Gastroesophageal sphincter (tissue), 4 donors: ENCODE measurements at regions not wholly inside any gene's neighbourhood (a gene's known extent, or its start where the extent isn't known, plus 50 kb on each side); places are given as distances from the start of the nearest gene placed in this dataset.

Source experiments
- ATAC-seq: fragments of 150-250 bp; one replicate; pipeline ENCODE4 v1.9.1; 2016; ENCODE audit warnings: mild to moderate bottlenecking, moderate library complexity
- H3K27ac ChIP-seq, 4 donors: fragments of 200-600 bp; sonication (generic) in 3 of 4; 1 replicate in 3 of 4; 2 replicates in 1 of 4; pipeline ENCODE4 v1.5.1; 2016 to 2019
- H3K27me3 ChIP-seq: fragments of 200-600 bp; sonication (generic); one replicate; pipeline ENCODE4 v1.5.1; 2019
- H3K36me3 ChIP-seq, 2 donors: fragments of 200-600 bp; sonication (generic); one replicate each; pipeline ENCODE4 v1.5.1; 2019; ENCODE audit warnings: control low read depth in 1 of 2
- H3K4me1 ChIP-seq, 3 donors: fragments of 200-600 bp; sonication (generic); 1 replicate in 2 of 3; 2 replicates in 1 of 3; pipeline ENCODE4 v1.5.1; 2016 to 2019; ENCODE audit warnings: control low read depth in 2 of 3
- H3K4me3 ChIP-seq, 2 donors: fragments of 200-600 bp; sonication (generic); one replicate each; pipeline ENCODE4 v1.5.1; 2019; ENCODE audit warnings: mild to moderate bottlenecking in 1 of 2, moderate library complexity in 1 of 2
- H3K9me3 ChIP-seq, 3 donors: fragments of 200-600 bp; sonication (generic); one replicate each; pipeline ENCODE4 v1.5.1; 2017 to 2019; ENCODE audit warnings: control low read depth in 2 of 3
- CTCF ChIP-seq, 4 experiments: fragments of 200-600 bp in 2 of 4; fragments of 450-650 bp in 2 of 4; sonication (generic) in 1 of 4; IDR thresholded peaks; one replicate each; pipeline ENCODE4 v1.5.1; 2017 to 2019; ENCODE audit warnings: antibody characterized with exemption in 4 of 4, mild to moderate bottlenecking in 2 of 4, moderate library complexity in 2 of 4
- EP300 ChIP-seq: sonication (generic); formaldehyde crosslinking; IDR thresholded peaks from one replicate; pipeline ENCODE4 v1.6.1; 2017; ENCODE audit warnings: antibody characterized with exemption, mild to moderate bottlenecking
- POLR2A ChIP-seq, 2 donors: fragments of 450-650 bp; IDR thresholded peaks; one replicate each; pipeline ENCODE4 v1.6.1; 2017; ENCODE audit warnings: antibody characterized with exemption in 2 of 2, mild to moderate bottlenecking in 2 of 2, moderate library complexity in 1 of 2
- POLR2AphosphoS5 ChIP-seq: sonication (generic); formaldehyde crosslinking; IDR thresholded peaks from one replicate; pipeline ENCODE4 v1.6.1; 2017; ENCODE audit warnings: antibody characterized with exemption
- WGBS, 2 donors: methylation state at CpG; one replicate each; pipeline ENCODE4 v1.1.5; 2018; ENCODE audit warnings: low coverage in 1 of 2; 5-methylcytosine and 5-hydroxymethylcytosine counted together

DNA sequence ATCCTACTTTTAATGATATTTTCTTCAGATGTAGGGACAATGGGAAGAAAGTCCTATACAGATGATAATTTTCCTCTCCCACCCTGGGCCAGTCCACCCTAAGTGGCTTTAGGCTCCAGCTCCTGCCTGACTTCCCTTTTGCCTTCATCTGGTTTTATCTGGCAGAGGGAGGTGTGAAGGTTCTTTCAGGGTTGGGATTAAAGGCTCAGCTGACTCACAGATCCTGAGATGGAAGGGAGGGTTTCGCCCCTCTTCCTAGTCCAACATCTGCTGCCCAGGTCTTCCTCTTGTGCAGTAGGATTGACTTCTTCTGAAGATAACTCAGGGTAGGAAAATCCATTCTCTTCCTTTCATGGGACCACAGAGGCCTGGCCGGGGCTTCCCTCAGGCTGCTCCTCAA, 362.4 kb upstream of the KAZN start:
- H3K4me3 ChIP-seq = no peak overlapping the region
- 80% methylated on average over 2 of the region's 2 CpGs; no CpG with 5 or more reads in 1 of the 2 donors for WGBS, 2 donors
- peaks cover 0 to 13% (median 0%) of the 10 kb centered on the region in 3 donors for H3K9me3 ChIP-seq
- no peak overlapping the region for H3K27ac ChIP-seq
- no peaks in the 10 kb centered on the region for H3K36me3 ChIP-seq
- TF ChIP-seq EP300 = no peak
- no peak for TF ChIP-seq POLR2AphosphoS5
- TF ChIP-seq CTCF (IDR thresholded peaks at IDR 0.05) = no peak
- TF ChIP-seq POLR2A (IDR thresholded peaks at IDR 0.05) = no peak
- H3K27me3 ChIP-seq = no peaks in the 10 kb centered on the region
- no peak for ATAC-seq
- H3K4me1 ChIP-seq = no peaks in the 10 kb centered on the region

- Histone ChIP-seq H3K4me1 (no peaks in the 10 kb centered on the region), H3K27me3 (no peaks in the 10 kb centered on the region), H3K9me3 (no peaks in the 10 kb centered on the region), H3K27ac (peak overlapping the region in 3 of 4 donors; percentile 54 to 67 (median 56)), H3K4me3 (no peak overlapping the region), H3K36me3 (no peaks in the 10 kb centered on the region)
- WGBS, 2 donors = 48 to 75% methylated on average over 7 to 9 of the region's 9 CpGs
- ATAC-seq = peak; percentile 92
- TF ChIP-seq POLR2AphosphoS5 = peak; percentile 37
- TF ChIP-seq POLR2A (IDR thresholded peaks at IDR 0.05) = no peak
Observed at GRCh38 chr1:14238472-14239307, 359.8 kb upstream of the KAZN start.

GRCh38 chr1:14240265-14240664, 358.2 kb upstream of the KAZN start:
- H3K27ac ChIP-seq = peak overlapping the region in 2 of 4 donors; percentile 32 to 43
- no peak for TF ChIP-seq CTCF (IDR thresholded peaks at IDR 0.05)
- TF ChIP-seq POLR2A (IDR thresholded peaks at IDR 0.05) = no peak
- no peak for TF ChIP-seq POLR2AphosphoS5
- TF ChIP-seq EP300 = no peak
- no peaks in the 10 kb centered on the region for H3K36me3 ChIP-seq
- H3K9me3 ChIP-seq = no peaks in the 10 kb centered on the region
- WGBS, 2 donors = 100% methylated on average over 1 to 2 of the region's 3 CpGs
- H3K4me1 ChIP-seq = no peaks in the 10 kb centered on the region
- H3K4me3 ChIP-seq = no peak overlapping the region
- no peaks in the 10 kb centered on the region for H3K27me3 ChIP-seq
- ATAC-seq = no peak

DNA sequence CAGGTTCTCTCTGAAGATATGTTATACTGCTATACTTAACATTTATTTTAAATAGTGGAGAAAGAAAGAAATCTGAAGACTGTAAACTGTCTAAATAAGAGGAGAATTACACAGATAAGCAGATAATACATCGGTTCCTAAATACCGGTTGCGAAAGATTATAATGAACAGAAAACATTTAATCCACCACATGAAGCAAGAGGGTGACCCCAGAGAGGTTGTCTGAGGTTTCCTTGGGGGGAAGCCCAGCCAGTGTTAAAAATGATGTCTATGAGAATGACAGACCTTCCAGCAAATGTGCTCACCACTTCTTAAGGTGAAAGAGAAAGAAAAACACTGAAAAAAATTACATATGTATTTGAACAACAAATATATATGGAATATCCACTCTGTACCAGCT, 356.4 kb upstream of the KAZN start:
- no peak overlapping the region for H3K4me3 ChIP-seq
- peak overlapping the region in 2 of 4 donors; percentile 43 to 51 for H3K27ac ChIP-seq
- 29 to 70% methylated on average over 2 to 3 of the region's 3 CpGs for WGBS, 2 donors
- peak; percentile 48 for ATAC-seq
- TF ChIP-seq POLR2AphosphoS5 (peak; percentile 49), EP300 (no peak)
- no peaks in the 10 kb centered on the region for H3K4me1 ChIP-seq
- no peaks in the 10 kb centered on the region for H3K36me3 ChIP-seq
- H3K27me3 ChIP-seq = no peaks in the 10 kb centered on the region
- H3K9me3 ChIP-seq = no peaks in the 10 kb centered on the region

DNA sequence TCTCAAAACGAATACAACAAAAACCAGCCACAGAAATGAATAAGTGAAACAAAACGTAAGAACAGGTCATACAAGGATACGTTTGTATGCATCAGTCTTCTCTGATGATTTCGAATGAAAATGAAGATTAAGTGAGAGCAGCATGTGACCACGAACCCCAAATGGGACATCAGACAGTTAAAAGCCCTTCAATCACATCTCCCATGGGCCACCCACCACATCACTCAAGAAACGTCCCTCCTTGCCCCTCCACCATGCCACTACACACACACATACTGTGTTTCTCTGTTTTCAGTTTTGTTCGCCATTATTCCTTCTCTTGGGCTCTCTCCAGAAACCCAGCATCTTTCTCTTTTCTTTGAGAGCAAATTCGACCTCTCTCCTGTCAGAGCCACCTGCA, 355.6 kb upstream of the KAZN start:
- TF ChIP-seq EP300 (no peak), POLR2AphosphoS5 (no peak), POLR2A (IDR thresholded peaks at IDR 0.05) (no peak), CTCF (IDR thresholded peaks at IDR 0.05) (no peak)
- Histone ChIP-seq H3K9me3 (no peaks in the 10 kb centered on the region), H3K27ac (peak overlapping the region in 1 of 4 donors; percentile 48), H3K27me3 (no peaks in the 10 kb centered on the region), H3K4me1 (no peaks in the 10 kb centered on the region), H3K36me3 (no peaks in the 10 kb centered on the region), H3K4me3 (no peak overlapping the region)
- WGBS, 2 donors = 69 to 72% methylated on average over 7 to 8 of the region's 8 CpGs
- ATAC-seq = no peak

GRCh38 chr1:14245954-14246353, 352.5 kb upstream of the KAZN start:
- ATAC-seq = no peak
- no peak overlapping the region for H3K4me3 ChIP-seq
- H3K27ac ChIP-seq = no peak overlapping the region
- WGBS, 2 donors = 91 to 100% methylated on average over 2 of the region's 2 CpGs
- no peaks in the 10 kb centered on the region for H3K4me1 ChIP-seq
- no peaks in the 10 kb centered on the region for H3K36me3 ChIP-seq
- no peaks in the 10 kb centered on the region for H3K27me3 ChIP-seq
- H3K9me3 ChIP-seq = peaks cover 0 to 6% (median 0%) of the 10 kb centered on the region in 3 donors
- no peak for TF ChIP-seq POLR2A (IDR thresholded peaks at IDR 0.05)
- TF ChIP-seq EP300 = no peak
- TF ChIP-seq POLR2AphosphoS5 = no peak
- no peak for TF ChIP-seq CTCF (IDR thresholded peaks at IDR 0.05)
